ENCODE measurements at regions not wholly inside any gene's neighbourhood (a gene's known extent, or its start where the extent isn't known, plus 50 kb on each side); places are given as distances from the start of the nearest gene placed in this dataset.
A peak's percentile ranks its signal among the peaks of the same experiment; 100 is the strongest.

DNA sequence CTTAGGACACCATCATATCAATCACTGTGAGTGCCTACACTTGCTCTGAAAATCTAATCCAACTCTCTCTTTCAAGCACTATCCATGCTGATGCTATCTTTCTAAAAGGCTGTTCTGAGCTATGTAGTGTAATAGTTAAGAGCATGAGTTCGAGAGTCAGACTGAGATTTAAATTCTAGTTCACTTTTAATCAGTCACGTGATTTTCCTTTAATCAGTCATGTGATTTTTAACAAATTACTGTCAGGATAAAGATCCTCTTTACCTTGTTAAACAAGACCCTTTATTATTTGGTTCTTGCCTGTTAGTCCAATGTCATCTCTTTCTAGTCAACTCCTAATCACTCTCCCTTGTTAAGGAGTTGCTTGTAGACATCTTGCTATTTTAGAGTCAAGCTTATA, 653.0 kb downstream of the RPL10L start:
- H3K27ac ChIP-seq (ENCODE audit: low read depth, low read length, poor library complexity, severe bottlenecking) = no peak overlapping the region
- no peak overlapping the region for H3K4me3 ChIP-seq (ENCODE audit: low read depth, low read length, poor library complexity, severe bottlenecking)
- ChIA-PET CTCF (no interaction called here), POLR2A (ENCODE audit: low non-redundant PET) (no interaction called here)
- H3K36me3 ChIP-seq (ENCODE audit: insufficient read depth, low read length, poor library complexity, severe bottlenecking) = no peaks in the 10 kb centered on the region
- TF ChIP-seq CTCF (conservative IDR thresholded peaks at IDR 0.05; ENCODE audit: low read depth, low read length) = no peak
- no peak for TF ChIP-seq EZH2 (IDR thresholded peaks at IDR 0.05; ENCODE audit: borderline replicate concordance, low read depth, low read length, poor library complexity, severe bottlenecking)
- intact Hi-C loops (cut with micrococcal nuclease; ENCODE audit: unreplicated experiment) = no loop called here
- H3K27me3 ChIP-seq (replicated peaks; ENCODE audit: insufficient read depth, low read depth, low read length, poor library complexity) = no peaks in the 10 kb centered on the region
- H3K4me1 ChIP-seq (ENCODE audit: insufficient read depth, low read length, poor library complexity, severe bottlenecking) = no peaks in the 10 kb centered on the region
- DNase-seq (ENCODE audit: low spot score) = no peak
- peaks cover 5% of the 10 kb centered on the region for H3K9me3 ChIP-seq (ENCODE audit: low read depth, low read length, poor library complexity, severe bottlenecking)
- BruUV-seq (replicated peaks) = no TSS peak

DNA sequence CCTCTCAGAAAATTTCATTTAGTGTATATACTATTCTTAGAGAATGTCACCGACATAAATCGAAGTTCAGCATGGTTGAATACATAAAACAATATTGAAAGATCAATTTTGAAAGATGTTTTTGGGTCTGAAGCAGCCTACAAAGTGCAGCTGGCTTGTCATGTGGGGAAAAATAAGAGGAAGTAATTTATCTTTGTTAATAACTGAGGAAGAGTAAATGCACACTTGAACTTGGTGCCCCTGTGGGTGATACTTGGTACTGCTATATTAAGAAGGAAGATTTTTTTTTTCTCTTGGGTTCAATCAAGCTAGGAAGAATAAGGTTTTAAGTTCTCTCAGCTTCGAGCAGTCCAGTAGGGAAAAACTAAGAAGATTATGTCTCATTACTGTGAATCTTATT, 661.3 kb downstream of the RPL10L start:
- peak; percentile 1 for DNase-seq (ENCODE audit: low spot score)
- no peaks in the 10 kb centered on the region for H3K4me1 ChIP-seq (ENCODE audit: insufficient read depth, low read length, poor library complexity, severe bottlenecking)
- BruUV-seq (replicated peaks) = no TSS peak
- H3K9me3 ChIP-seq (ENCODE audit: low read depth, low read length, poor library complexity, severe bottlenecking) = peaks cover 18% of the 10 kb centered on the region
- no peaks in the 10 kb centered on the region for H3K36me3 ChIP-seq (ENCODE audit: insufficient read depth, low read length, poor library complexity, severe bottlenecking)
- H3K27me3 ChIP-seq (replicated peaks; ENCODE audit: insufficient read depth, low read depth, low read length, poor library complexity) = no peaks in the 10 kb centered on the region
- intact Hi-C loops (cut with micrococcal nuclease; ENCODE audit: unreplicated experiment) = no loop called here
- CTCF ChIA-PET = no interaction called here
- no peak overlapping the region for H3K27ac ChIP-seq (ENCODE audit: low read depth, low read length, poor library complexity, severe bottlenecking)
- TF ChIP-seq CTCF (conservative IDR thresholded peaks at IDR 0.05; ENCODE audit: low read depth, low read length) (0 out of 2 replicates have a peak, but pooled peaks have one; percentile 20), EZH2 (IDR thresholded peaks at IDR 0.05; ENCODE audit: borderline replicate concordance, low read depth, low read length, poor library complexity, severe bottlenecking) (no peak)
- POLR2A ChIA-PET (ENCODE audit: low non-redundant PET) = no interaction called here
- H3K4me3 ChIP-seq (ENCODE audit: low read depth, low read length, poor library complexity, severe bottlenecking) = no peak overlapping the region

DNA sequence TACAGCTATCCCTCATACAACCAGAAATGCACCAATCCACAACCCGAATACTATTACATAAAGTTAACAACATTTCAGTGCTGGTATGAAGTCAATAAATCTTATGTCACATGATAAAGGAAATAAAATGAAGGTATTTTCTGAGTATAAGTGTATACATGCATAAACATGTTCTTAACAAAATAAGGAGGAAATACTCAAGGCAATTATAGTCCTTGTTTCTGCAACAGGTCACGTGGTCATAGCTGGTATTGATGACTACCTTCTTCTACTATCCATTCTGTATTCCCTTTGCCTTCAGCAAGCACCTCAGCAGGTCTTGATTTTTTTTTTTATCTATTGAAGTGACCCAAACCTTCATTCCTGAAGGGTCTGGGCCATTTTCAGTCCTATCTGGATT, 675.6 kb downstream of the RPL10L start:
- no peaks in the 10 kb centered on the region for H3K36me3 ChIP-seq (ENCODE audit: insufficient read depth, low read length, poor library complexity, severe bottlenecking)
- H3K27ac ChIP-seq (ENCODE audit: low read depth, low read length, poor library complexity, severe bottlenecking) = no peak overlapping the region
- H3K4me1 ChIP-seq (ENCODE audit: insufficient read depth, low read length, poor library complexity, severe bottlenecking) = no peaks in the 10 kb centered on the region
- ChIA-PET POLR2A (ENCODE audit: low non-redundant PET) (no interaction called here), CTCF (no interaction called here)
- BruUV-seq (replicated peaks) = no TSS peak
- intact Hi-C loops (cut with micrococcal nuclease; ENCODE audit: unreplicated experiment) = no loop called here
- TF ChIP-seq EZH2 (IDR thresholded peaks at IDR 0.05; ENCODE audit: borderline replicate concordance, low read depth, low read length, poor library complexity, severe bottlenecking) (no peak), CTCF (conservative IDR thresholded peaks at IDR 0.05; ENCODE audit: low read depth, low read length) (no peak)
- H3K9me3 ChIP-seq (ENCODE audit: low read depth, low read length, poor library complexity, severe bottlenecking) = peaks cover 22% of the 10 kb centered on the region
- DNase-seq (ENCODE audit: low spot score) = no peak
- no peak overlapping the region for H3K4me3 ChIP-seq (ENCODE audit: low read depth, low read length, poor library complexity, severe bottlenecking)
- H3K27me3 ChIP-seq (replicated peaks; ENCODE audit: insufficient read depth, low read depth, low read length, poor library complexity) = no peaks in the 10 kb centered on the region

Measured in A673 (cell line).